ENCODE measurements at regions not wholly inside any gene's neighbourhood (a gene's known extent, or its start where the extent isn't known, plus 50 kb on each side); places are given as distances from the start of the nearest gene placed in this dataset.

GRCh38 chr2:123035541-123035940 is 989.5 kb upstream of the CNTNAP5 start:
- TF ChIP-seq POLR2A (IDR thresholded peaks at IDR 0.05; ENCODE audit: low read depth, low read length), result no peak
- no peak for TF ChIP-seq TAF1 (IDR thresholded peaks at IDR 0.05; ENCODE audit: borderline replicate concordance, low read depth, low read length)
